MM.1S (cell line): ENCODE measurements at regions not wholly inside any gene's neighbourhood (a gene's known extent, or its start where the extent isn't known, plus 50 kb on each side); places are given as distances from the start of the nearest gene placed in this dataset.

Experiments
- CTCF ChIP-seq: fragments of 300-600 bp; sonication (generic); IDR thresholded peaks from 2 replicates; pipeline ENCODE4 v1.5.1; 2016; ENCODE audit warnings: antibody characterized with exemption, low read length, mixed read lengths
- EZH2 ChIP-seq: fragments of 300-600 bp; sonication (generic); optimal IDR thresholded peaks from 2 replicates; pipeline ENCODE3; 2017; ENCODE audit warnings: low read depth, mild to moderate bottlenecking, antibody characterized with exemption, low read length, mixed read lengths

DNA sequence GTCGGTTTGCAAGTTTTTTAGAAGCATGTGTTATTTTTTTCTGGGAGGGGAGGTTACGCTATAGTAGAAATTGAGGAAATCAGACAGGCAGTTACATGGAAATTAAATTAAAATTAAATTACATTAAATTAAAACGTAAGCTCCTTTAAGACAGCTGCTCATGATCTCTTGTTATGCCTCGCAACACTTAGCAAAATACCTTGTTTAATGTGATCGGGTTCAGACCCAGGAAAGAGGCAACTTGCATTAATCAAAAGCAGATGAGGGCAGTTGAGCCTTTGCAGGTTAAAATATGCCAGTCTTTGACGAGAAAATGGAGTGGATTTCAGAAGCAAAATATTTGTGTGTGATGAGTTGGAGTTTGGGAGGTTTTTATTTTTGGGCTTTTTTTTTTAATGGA is 651.8 kb downstream of the INHBA start:
- no peak for TF ChIP-seq CTCF
- TF ChIP-seq EZH2 = no peak
